Duodenal mucosa (tissue), 2 donors: ENCODE measurements at regions not wholly inside any gene's neighbourhood (a gene's known extent, or its start where the extent isn't known, plus 50 kb on each side); places are given as distances from the start of the nearest gene placed in this dataset.
"Not testable (repeated sequence)": the region's sequence is repeated elsewhere in the genome, so short reads cannot be mapped to it uniquely, and the experiment has no call there.

ENCODE experiments used
- H3K27ac ChIP-seq: one replicate; pipeline ENCODE4 v1.7.0; 2013; ENCODE audit warnings: low read depth, low read length
- H3K27me3 ChIP-seq, 2 donors: one replicate each; pipeline ENCODE4 v1.7.0; 2013; ENCODE audit warnings: low read length in 2 of 2, control low read depth in 1 of 2; ENCODE audit not compliant: insufficient read depth in 2 of 2, control insufficient read depth in 1 of 2
- H3K36me3 ChIP-seq, 2 donors: one replicate each; pipeline ENCODE4 v1.7.0; 2013; ENCODE audit warnings: low read length in 2 of 2, control low read depth in 1 of 2; ENCODE audit not compliant: insufficient read depth in 2 of 2, control insufficient read depth in 1 of 2
- H3K4me1 ChIP-seq, 2 donors: one replicate each; pipeline ENCODE4 v1.7.0; 2013; ENCODE audit warnings: low read length in 2 of 2, control low read depth in 1 of 2; ENCODE audit not compliant: insufficient read depth in 2 of 2, control insufficient read depth in 1 of 2
- H3K4me3 ChIP-seq, 2 donors: one replicate each; pipeline ENCODE4 v1.7.0; 2013; ENCODE audit warnings: low read length in 2 of 2, low read depth in 1 of 2
- H3K9ac ChIP-seq, 2 donors: one replicate each; pipeline ENCODE4 v1.7.0; 2013; ENCODE audit warnings: low read length in 2 of 2, low read depth in 1 of 2
- H3K9me3 ChIP-seq, 2 donors: one replicate each; pipeline ENCODE4 v1.7.0; 2013; ENCODE audit warnings: low read length in 2 of 2, control low read depth in 1 of 2; ENCODE audit not compliant: control insufficient read depth in 1 of 2

GRCh38 chr2:131686164-131686893, 158.6 kb downstream of the CCDC74A start:
- H3K36me3 ChIP-seq, H3K27ac ChIP-seq, H3K4me1 ChIP-seq, H3K4me3 ChIP-seq, H3K9me3 ChIP-seq, H3K9ac ChIP-seq, H3K27me3 ChIP-seq: not testable (repeated sequence)

GRCh38 chr2:131686894-131687238, 159.2 kb downstream of the CCDC74A start:
- not testable (repeated sequence) for H3K9me3 ChIP-seq, H3K27ac ChIP-seq, H3K27me3 ChIP-seq, H3K9ac ChIP-seq, H3K4me3 ChIP-seq, H3K36me3 ChIP-seq, H3K4me1 ChIP-seq

DNA sequence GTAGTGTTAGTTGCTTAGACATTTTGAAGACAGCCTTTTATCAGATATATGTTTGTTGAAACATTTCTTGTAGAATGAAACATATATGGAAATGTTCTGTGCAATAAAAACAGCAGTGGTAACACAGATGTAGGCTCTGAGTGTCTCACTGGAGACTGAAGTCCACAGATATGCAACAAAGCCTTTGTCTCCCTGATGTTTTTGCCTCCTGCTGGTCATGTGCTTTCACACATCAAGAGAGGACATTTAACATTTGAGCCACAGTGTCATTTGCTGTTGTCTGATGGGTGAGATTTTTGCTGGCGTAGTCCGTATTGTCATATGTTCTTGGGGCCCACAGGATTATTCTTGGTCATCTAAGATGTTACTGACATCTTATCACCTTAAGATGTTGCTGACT, 161.4 kb downstream of the CCDC74A start:
- H3K9ac ChIP-seq, H3K9me3 ChIP-seq, H3K27me3 ChIP-seq, H3K4me1 ChIP-seq, H3K4me3 ChIP-seq, H3K27ac ChIP-seq, H3K36me3 ChIP-seq: not testable (repeated sequence)

DNA sequence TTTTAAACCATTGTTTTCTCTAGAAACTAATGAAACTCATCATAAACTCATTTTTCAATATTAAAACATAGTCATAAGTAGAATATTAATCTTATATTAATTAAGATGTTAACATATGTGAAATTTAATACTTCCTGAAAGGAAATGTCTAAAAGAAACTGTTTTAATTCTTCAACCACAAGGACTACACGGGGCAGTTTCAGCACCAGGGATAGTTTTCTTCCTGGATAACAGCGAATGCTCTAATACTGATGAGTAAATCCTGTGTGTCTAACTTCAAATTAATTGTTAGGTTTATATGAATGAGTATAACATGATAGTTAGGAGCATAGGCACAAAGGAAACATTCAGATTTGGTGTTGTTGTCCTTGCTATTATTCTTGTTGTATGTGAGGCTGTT, 183.6 kb downstream of the CCDC74A start:
- not testable (repeated sequence) for H3K4me1 ChIP-seq, H3K4me3 ChIP-seq, H3K27me3 ChIP-seq, H3K27ac ChIP-seq, H3K9me3 ChIP-seq, H3K36me3 ChIP-seq, H3K9ac ChIP-seq

- not testable (repeated sequence) for H3K27me3 ChIP-seq, H3K9ac ChIP-seq, H3K9me3 ChIP-seq, H3K36me3 ChIP-seq, H3K27ac ChIP-seq, H3K4me3 ChIP-seq, H3K4me1 ChIP-seq
These were observed 190.2 kb downstream of the CCDC74A start for GRCh38 chr2:131717907-131718306.

DNA sequence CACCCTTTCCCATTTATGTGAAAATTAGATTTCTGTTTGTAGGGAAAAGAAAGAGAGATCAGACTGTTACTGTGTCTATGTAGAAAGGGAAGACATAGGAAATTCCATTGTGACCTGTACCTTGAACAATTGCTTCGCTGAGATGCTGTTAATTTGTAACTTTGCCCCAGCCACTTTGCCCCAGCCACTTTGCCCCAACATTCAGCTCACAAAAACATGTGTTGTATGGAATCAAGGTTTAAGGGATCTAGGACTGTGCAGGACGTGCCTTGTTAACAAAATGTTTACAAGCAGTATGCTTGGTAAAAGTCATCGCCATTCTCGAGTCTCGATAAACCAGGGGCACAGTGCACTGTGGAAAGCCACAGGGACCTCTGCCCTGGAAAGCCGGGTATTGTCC, 193.5 kb downstream of the CCDC74A start:
- not testable (repeated sequence) for H3K36me3 ChIP-seq, H3K27ac ChIP-seq, H3K4me3 ChIP-seq

DNA sequence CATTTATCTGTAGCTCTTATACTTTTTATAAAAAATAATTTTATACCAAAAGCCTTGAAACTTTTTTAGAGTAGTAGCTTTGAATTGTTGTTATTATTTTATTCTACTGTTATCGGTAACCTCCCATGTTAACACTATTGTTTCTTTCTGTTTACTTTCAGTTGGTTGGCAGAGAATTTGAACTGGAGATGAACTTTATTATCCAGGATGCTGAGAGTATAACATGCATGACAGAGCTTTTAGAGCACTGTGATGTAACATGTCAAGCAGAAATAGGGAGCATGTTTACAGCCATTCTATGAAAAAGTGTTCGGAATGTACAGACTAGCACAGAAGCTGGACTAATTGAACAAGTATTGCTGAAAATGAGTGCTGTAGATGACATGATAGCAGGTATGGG, 194.6 kb downstream of the CCDC74A start:
- H3K9ac ChIP-seq, H3K9me3 ChIP-seq, H3K4me1 ChIP-seq, H3K27me3 ChIP-seq, H3K36me3 ChIP-seq, H3K27ac ChIP-seq, H3K4me3 ChIP-seq: not testable (repeated sequence)

More for the DNA sequence above, 193.5 kb downstream of the CCDC74A start:
- H3K9ac ChIP-seq, H3K9me3 ChIP-seq, H3K27me3 ChIP-seq, H3K4me1 ChIP-seq: not testable (repeated sequence)

DNA sequence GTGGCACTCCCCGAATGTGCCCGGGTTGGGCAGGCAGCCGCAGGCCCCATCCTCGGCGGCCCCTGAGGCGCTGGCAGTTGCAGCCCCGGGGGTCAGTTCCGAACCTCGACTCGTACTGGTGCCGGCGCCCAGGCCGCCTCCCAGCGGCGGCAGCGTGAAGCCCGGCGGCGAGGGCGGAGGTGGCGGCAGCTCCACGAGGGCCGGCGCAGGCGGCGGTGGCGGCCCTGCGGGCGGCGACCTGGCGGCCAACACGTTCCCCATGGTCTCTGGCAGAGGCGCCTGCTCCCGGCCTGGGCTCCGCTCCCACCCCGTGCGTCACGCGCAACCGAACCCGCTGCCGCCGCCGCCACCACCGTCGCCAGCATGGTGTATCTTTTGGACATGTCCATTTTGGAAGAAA, 196.3 kb downstream of the CCDC74A start:
- Histone ChIP-seq H3K27ac (no peak overlapping the region), H3K27me3 (no peaks in the 10 kb centered on the region), H3K9me3 (no peaks in the 10 kb centered on the region), H3K36me3 (no peaks in the 10 kb centered on the region), H3K4me1 (no peaks in the 10 kb centered on the region), H3K4me3 (no peak overlapping the region), H3K9ac (no peak overlapping the region)

DNA sequence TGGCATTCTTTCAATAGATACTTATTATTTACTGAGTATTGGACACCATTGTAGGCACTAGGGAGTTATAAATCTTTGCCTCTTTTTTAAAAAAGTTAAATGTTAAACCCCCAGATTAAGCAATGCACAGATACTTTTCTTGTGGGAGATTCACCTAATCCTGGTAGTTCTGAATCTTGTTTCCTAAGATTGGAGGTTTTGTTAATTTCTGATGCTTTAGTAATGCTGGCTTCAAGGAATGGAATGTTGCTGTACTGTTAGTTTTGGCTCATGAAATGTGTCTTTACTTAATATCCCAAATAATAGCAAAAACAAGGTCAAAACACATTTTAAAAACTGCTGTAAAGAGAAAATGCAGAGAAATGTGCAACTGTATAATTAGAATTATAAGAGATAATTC, 200.8 kb downstream of the CCDC74A start:
- H3K27ac ChIP-seq, H3K9ac ChIP-seq, H3K4me3 ChIP-seq: not testable (repeated sequence)

GRCh38 chr2:131733530-131733929, 205.8 kb downstream of the CCDC74A start:
- H3K27me3 ChIP-seq, H3K4me3 ChIP-seq, H3K4me1 ChIP-seq, H3K27ac ChIP-seq, H3K9me3 ChIP-seq, H3K9ac ChIP-seq, H3K36me3 ChIP-seq: not testable (repeated sequence)

More for the DNA sequence above, 200.8 kb downstream of the CCDC74A start:
- not testable (repeated sequence) for H3K4me1 ChIP-seq, H3K36me3 ChIP-seq, H3K9me3 ChIP-seq, H3K27me3 ChIP-seq

- H3K9me3 ChIP-seq, H3K36me3 ChIP-seq, H3K4me3 ChIP-seq, H3K27ac ChIP-seq, H3K4me1 ChIP-seq, H3K27me3 ChIP-seq, H3K9ac ChIP-seq: not testable (repeated sequence)
These were observed 208.7 kb downstream of the CCDC74A start for GRCh38 chr2:131736406-131736805.
